C4-2B (cell line): ENCODE measurements at regions not wholly inside any gene's neighbourhood (a gene's known extent, or its start where the extent isn't known, plus 50 kb on each side); places are given as distances from the start of the nearest gene placed in this dataset.

ENCODE experiments used
- CTCF ChIP-seq: fragments of 450-650 bp; conservative IDR thresholded peaks from 2 replicates; pipeline ENCODE4 v1.5.1; 2017; ENCODE audit warnings: mild to moderate bottlenecking
- ZFX ChIP-seq: fragments of 450-650 bp; IDR thresholded peaks from 2 replicates; pipeline ENCODE4 v1.6.1; 2017

DNA sequence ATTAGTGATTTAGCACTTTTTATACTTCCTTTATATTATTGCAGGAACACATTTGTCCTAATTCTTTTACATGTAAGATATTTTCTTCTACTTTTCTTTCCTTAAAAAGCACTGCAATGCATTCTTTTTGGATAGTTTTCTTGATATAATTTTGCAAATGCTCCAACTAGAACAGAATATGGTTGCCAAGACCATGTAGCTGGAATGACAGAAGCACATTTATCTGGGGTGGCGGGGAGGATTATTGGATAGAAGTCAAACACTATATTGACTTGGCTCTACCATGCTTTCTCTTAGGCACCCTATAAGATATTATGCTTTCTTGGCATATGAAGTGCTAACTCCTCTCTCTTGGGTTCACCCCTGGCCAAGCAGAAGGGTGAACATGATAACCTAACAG, 983.5 kb downstream of the FAT4 start:
- no peak for TF ChIP-seq CTCF
- no peak for TF ChIP-seq ZFX
